ENCODE measurements at regions not wholly inside any gene's neighbourhood (a gene's known extent, or its start where the extent isn't known, plus 50 kb on each side); places are given as distances from the start of the nearest gene placed in this dataset.

DNA sequence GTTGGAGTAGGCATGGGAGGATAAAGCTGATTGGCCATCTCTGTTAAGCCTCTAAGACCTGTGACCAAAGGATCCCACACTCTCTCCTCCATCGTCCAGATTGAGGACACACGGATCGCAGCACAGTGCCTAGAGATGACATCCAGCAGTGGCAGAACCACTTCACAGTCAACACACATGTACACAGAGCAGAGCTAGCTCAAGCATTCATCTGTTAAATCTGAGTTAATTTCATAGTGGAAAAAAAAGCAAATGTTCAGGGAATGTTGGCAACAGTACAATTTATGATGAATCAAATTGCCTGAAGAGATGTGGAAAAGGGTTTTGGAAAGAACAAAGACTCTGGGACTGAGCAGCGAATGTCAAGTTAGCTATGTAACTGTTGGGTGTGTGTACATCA lies 108.1 kb upstream of the PLAAT1 start:
- H3K9ac ChIP-seq: no peak overlapping the region
- H3K79me2 ChIP-seq (ENCODE audit: insufficient read depth): no peaks in the 10 kb centered on the region
- TF ChIP-seq MXI1 (IDR thresholded peaks at IDR 0.05; ENCODE audit: low read depth, low read length): no peak
- TF ChIP-seq PBX3 (IDR thresholded peaks at IDR 0.05): no peak
- no peak for TF ChIP-seq ELF1 (IDR thresholded peaks at IDR 0.05)
- no peak for TF ChIP-seq RFX5 (IDR thresholded peaks at IDR 0.05; ENCODE audit: low read length)
- no peak for TF ChIP-seq TCF12 (IDR thresholded peaks at IDR 0.05)
- no peak for TF ChIP-seq EP300 (IDR thresholded peaks at IDR 0.05; ENCODE audit: borderline replicate concordance in 1 of 2, low read depth in 1 of 2, low read length in 1 of 2)
- no peak for TF ChIP-seq TAF1 (IDR thresholded peaks at IDR 0.05; ENCODE audit: borderline replicate concordance, low read depth, low read length)
- no peak for TF ChIP-seq POLR2AphosphoS5 (IDR thresholded peaks at IDR 0.05; ENCODE audit: low read depth, low read length)
- TF ChIP-seq, protein P1, sequence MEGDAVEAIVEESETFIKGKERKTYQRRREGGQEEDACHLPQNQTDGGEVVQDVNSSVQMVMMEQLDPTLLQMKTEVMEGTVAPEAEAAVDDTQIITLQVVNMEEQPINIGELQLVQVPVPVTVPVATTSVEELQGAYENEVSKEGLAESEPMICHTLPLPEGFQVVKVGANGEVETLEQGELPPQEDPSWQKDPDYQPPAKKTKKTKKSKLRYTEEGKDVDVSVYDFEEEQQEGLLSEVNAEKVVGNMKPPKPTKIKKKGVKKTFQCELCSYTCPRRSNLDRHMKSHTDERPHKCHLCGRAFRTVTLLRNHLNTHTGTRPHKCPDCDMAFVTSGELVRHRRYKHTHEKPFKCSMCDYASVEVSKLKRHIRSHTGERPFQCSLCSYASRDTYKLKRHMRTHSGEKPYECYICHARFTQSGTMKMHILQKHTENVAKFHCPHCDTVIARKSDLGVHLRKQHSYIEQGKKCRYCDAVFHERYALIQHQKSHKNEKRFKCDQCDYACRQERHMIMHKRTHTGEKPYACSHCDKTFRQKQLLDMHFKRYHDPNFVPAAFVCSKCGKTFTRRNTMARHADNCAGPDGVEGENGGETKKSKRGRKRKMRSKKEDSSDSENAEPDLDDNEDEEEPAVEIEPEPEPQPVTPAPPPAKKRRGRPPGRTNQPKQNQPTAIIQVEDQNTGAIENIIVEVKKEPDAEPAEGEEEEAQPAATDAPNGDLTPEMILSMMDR (IDR thresholded peaks at IDR 0.05): no peak
- no peak for TF ChIP-seq CHD2 (IDR thresholded peaks at IDR 0.05; ENCODE audit: low read length, partially characterized antibody)
- TF ChIP-seq USF2 (IDR thresholded peaks at IDR 0.05; ENCODE audit: borderline replicate concordance, low read depth, low read length): no peak
- TF ChIP-seq TEAD4 (IDR thresholded peaks at IDR 0.05; ENCODE audit: borderline replicate concordance, insufficient read depth): no peak
- no peak for TF ChIP-seq JUND (IDR thresholded peaks at IDR 0.05)
- TF ChIP-seq, protein P2, sequence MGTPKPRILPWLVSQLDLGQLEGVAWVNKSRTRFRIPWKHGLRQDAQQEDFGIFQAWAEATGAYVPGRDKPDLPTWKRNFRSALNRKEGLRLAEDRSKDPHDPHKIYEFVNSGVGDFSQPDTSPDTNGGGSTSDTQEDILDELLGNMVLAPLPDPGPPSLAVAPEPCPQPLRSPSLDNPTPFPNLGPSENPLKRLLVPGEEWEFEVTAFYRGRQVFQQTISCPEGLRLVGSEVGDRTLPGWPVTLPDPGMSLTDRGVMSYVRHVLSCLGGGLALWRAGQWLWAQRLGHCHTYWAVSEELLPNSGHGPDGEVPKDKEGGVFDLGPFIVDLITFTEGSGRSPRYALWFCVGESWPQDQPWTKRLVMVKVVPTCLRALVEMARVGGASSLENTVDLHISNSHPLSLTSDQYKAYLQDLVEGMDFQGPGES (IDR thresholded peaks at IDR 0.05; ENCODE audit: low read depth, low read length): no peak
- TF ChIP-seq GABPA (IDR thresholded peaks at IDR 0.05; ENCODE audit: low read depth): no peak
- TF ChIP-seq, protein P3, sequence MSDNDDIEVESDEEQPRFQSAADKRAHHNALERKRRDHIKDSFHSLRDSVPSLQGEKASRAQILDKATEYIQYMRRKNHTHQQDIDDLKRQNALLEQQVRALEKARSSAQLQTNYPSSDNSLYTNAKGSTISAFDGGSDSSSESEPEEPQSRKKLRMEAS (IDR thresholded peaks at IDR 0.05; ENCODE audit: low read depth): no peak
- no peak for TF ChIP-seq SMC3 (IDR thresholded peaks at IDR 0.05; ENCODE audit: low read depth, low read length)
- TF ChIP-seq, protein P4, sequence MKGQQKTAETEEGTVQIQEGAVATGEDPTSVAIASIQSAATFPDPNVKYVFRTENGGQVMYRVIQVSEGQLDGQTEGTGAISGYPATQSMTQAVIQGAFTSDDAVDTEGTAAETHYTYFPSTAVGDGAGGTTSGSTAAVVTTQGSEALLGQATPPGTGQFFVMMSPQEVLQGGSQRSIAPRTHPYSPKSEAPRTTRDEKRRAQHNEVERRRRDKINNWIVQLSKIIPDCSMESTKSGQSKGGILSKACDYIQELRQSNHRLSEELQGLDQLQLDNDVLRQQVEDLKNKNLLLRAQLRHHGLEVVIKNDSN (IDR thresholded peaks at IDR 0.05; ENCODE audit: borderline replicate concordance, low read depth): no peak
- peaks cover 9% of the 10 kb centered on the region for H3F3A ChIP-seq (replicated peaks; ENCODE audit: insufficient read depth)
- no peaks in the 10 kb centered on the region for H3K4me1 ChIP-seq (ENCODE audit: control insufficient read depth in 1 of 2, insufficient read depth in 2 of 2, low read depth in 1 of 2, low read length in 1 of 2)
- POLR2A ChIA-PET: no interaction called here
- no peak overlapping the region for H3K4me3 ChIP-seq (ENCODE audit: low read depth in 2 of 2, low read length in 1 of 2)
- H3K36me3 ChIP-seq (replicated peaks in 1 of 2; ENCODE audit: control insufficient read depth in 1 of 2, insufficient read depth in 2 of 2, low read length in 1 of 2): no peaks in the 10 kb centered on the region
- DNase-seq: no peak
- CTCF ChIA-PET: no interaction called here
- no peaks in the 10 kb centered on the region for H3K9me2 ChIP-seq
- H2AFZ ChIP-seq (ENCODE audit: low read depth): no peak overlapping the region
- no peak overlapping the region for H3K27ac ChIP-seq (ENCODE audit: low read depth in 2 of 2, low read length in 1 of 2)
- no peaks in the 10 kb centered on the region for H3K27me3 ChIP-seq (ENCODE audit: insufficient read depth)
- no peak overlapping the region for H3K4me2 ChIP-seq
- WGBS (ENCODE audit: low lambda C conversion rate): 12% methylated on average over 3 of the region's 4 CpGs
- no peaks in the 10 kb centered on the region for H3K9me3 ChIP-seq
- H4K20me1 ChIP-seq (ENCODE audit: insufficient read depth): no peaks in the 10 kb centered on the region
